NCI-H1436 treated with DMSO at 0.1 percent for 48 hours (cell line): ENCODE measurements at regions not wholly inside any gene's neighbourhood (a gene's known extent, or its start where the extent isn't known, plus 50 kb on each side); places are given as distances from the start of the nearest gene placed in this dataset.
"Not testable (repeated sequence)": the region's sequence is repeated elsewhere in the genome, so short reads cannot be mapped to it uniquely, and the experiment has no call there.

Source experiments
- DNase-seq: peaks from one replicate; lab custom pipeline; 2025; lab: John Stamatoyannopoulos, UW

- no peak for DNase-seq
Observed at GRCh38 chr13:52931131-52931530, 82.7 kb upstream of the PCDH8 start.

- no peak for DNase-seq
Observed at GRCh38 chr13:52929846-52930245, 81.4 kb upstream of the PCDH8 start.

GRCh38 chr13:52926971-52927370, 78.5 kb upstream of the PCDH8 start:
- no peak for DNase-seq

GRCh38 chr13:52925775-52926285, 77.4 kb upstream of the PCDH8 start:
- DNase-seq: no peak

GRCh38 chr13:52925251-52925650, 76.8 kb upstream of the PCDH8 start:
- no peak for DNase-seq

GRCh38 chr13:52924289-52925148, 76.1 kb upstream of the PCDH8 start:
- DNase-seq: no peak

- no peak for DNase-seq
Observed at GRCh38 chr13:52922961-52923360, 74.5 kb upstream of the PCDH8 start.

- DNase-seq: no peak
Observed at GRCh38 chr13:52921194-52921593, 72.8 kb upstream of the PCDH8 start.

GRCh38 chr13:52916486-52916990, 68.1 kb upstream of the PCDH8 start:
- DNase-seq: no peak

GRCh38 chr13:52911340-52911739, 62.9 kb upstream of the PCDH8 start:
- DNase-seq: no peak

- DNase-seq: not testable (repeated sequence)
Observed at GRCh38 chr13:52910318-52910717, 61.9 kb upstream of the PCDH8 start.

GRCh38 chr13:52906122-52906903, 57.9 kb upstream of the PCDH8 start:
- no peak for DNase-seq

GRCh38 chr13:52905701-52906100, 57.3 kb upstream of the PCDH8 start:
- DNase-seq: no peak

GRCh38 chr13:52903320-52903719, 54.9 kb upstream of the PCDH8 start:
- no peak for DNase-seq

GRCh38 chr13:52899206-52899605, 50.8 kb upstream of the PCDH8 start:
- no peak for DNase-seq
